GM18498 (cell line): ENCODE measurements at regions not wholly inside any gene's neighbourhood (a gene's known extent, or its start where the extent isn't known, plus 50 kb on each side); places are given as distances from the start of the nearest gene placed in this dataset.

Experiments used
- ATAC-seq: cut with Tn5 transposase; IDR thresholded peaks from one replicate; pipeline ENCODE4 v1.9.1; 2021; ENCODE audit warnings: mild to moderate bottlenecking, moderate library complexity; ENCODE audit not compliant: unreplicated experiment

DNA sequence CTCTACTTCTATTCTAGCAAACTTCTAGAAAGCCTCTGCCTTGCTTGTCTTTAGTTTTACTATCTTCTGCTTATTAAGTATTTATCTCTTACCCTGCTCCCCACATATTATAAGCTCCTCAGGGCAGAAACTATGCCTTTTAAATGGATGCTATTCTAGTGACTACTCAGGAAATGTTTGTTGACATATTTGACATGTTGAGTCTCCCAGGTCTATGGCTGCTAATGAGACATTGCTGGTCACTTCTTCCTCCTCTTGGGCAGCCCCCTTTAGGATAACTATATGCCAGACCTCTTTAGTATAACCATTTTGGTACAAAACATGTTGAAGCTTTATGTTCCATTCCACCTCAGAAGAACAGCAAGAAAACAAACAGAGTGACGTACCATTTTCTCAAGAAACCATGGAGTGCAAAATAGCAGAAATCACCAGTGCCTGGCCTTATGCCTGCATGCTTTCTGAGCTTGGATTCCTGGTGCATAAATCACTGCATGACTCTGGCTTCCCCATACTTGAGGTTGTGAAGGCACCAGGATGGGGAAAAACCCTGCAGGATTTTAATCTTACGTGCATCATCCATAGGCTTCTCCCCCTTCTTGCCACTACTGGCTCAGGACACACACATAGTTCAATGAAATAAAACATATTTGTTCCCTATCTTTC is 202.6 kb downstream of the TMX1 start:
- ATAC-seq, result no peak

DNA sequence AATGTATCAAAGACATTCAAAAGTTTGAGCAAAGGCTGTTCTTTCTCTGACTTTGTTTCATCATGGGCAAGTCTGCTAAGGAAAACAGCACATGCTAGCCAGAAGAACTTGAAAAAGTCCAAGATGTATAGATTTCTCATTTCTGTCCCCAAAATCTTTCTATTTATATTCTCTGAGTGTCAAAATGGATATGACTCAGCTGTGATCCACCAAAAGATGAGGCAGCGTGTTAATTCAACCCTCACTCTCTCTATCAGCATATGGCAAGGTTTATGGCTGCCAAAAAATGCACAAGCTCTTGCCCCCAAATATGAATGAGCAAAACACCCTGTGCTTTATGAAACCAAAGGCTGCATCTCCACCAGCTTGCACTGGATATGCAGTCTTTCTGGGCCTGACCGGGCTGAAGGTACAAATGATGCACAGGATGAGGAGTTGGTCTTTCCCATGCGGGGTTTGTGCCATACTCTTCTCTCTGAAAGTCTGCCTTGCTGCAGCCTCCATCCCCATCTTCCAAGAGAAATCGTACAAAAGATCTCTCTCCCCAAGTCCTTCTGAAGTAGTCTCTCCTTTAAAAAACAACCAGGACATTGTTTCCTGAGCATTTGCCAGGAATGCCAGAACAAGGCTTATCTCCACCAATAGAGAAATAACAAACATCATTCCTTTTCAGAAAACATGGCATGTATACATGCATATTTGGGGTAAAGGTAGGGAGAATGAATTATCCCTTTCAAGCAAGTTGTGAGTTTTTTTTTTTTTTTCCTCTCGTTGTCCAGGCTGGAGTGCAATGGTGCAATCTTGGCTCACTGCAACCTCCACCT is 203.4 kb downstream of the TMX1 start:
- no peak for ATAC-seq

GRCh38 chr14:51444353-51445000 is 204.4 kb downstream of the TMX1 start:
- no peak for ATAC-seq

- ATAC-seq, result no peak
Observed at GRCh38 chr14:51445001-51445390, 204.9 kb downstream of the TMX1 start.

DNA sequence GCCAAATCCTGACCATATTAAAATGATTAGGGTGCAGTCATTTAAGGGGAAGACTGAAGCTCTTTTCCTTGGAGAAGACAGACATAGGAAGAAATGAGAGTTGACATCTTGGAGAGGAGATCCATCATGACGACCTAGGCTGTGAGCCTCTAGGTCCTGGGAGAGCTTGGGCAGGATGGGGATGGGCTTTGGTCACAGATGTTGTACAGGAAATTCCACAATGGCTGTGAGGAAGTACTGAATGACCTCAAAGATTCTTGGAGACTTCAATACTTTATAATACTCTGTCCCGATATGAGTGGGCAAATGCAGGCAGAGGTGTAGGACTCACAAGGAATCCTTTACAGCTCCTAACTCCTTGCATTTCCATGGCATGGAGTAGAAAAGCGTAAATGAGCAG is 204.9 kb upstream of the FRMD6 start:
- no peak for ATAC-seq

GRCh38 chr14:51447411-51447810 is 204.3 kb upstream of the FRMD6 start:
- no peak for ATAC-seq

- ATAC-seq, result no peak
Observed at GRCh38 chr14:51448831-51449670, 202.7 kb upstream of the FRMD6 start.

GRCh38 chr14:51449681-51450080 is 202.0 kb upstream of the FRMD6 start:
- no peak for ATAC-seq

GRCh38 chr14:51451561-51451960 is 200.1 kb upstream of the FRMD6 start:
- ATAC-seq, result no peak

DNA sequence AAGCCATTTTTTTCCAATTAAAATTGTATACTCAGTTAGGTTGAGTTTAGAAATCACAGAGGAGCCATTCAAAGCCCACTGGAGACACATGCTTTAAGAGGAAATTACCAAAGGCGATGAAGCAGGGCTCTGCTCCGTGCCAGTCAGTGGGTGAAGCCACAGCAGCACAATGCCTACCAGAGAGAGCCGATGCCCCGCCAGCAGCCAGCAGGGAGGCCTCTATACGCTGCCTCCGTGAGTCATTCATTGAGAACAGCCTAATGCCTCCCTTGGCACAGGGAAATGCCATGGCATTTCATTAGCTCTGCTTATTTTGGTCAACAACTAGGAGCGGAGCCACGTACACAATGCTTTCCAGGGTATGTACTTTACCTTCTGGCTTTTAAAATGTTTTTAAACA is 197.8 kb upstream of the FRMD6 start:
- ATAC-seq, result no peak

DNA sequence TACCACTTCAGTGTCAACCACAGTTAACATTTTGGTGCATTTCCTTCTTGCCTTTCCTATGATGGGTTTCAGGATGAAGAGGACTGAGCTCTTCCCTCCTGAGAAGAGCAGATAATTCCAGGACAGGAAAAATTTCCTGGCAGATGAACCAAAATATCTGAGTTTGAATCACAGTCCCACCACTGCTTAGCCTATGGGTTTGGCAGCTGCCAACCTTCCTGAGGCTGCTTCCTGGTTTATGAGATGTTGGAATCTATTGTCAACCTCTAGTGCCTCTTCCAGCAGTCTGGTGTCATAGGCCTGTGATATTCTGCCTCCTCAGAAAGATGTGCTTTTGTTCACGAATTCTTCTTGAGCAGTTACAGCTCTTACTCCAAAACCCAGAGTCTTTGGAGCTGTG is 197.4 kb upstream of the FRMD6 start:
- no peak for ATAC-seq

DNA sequence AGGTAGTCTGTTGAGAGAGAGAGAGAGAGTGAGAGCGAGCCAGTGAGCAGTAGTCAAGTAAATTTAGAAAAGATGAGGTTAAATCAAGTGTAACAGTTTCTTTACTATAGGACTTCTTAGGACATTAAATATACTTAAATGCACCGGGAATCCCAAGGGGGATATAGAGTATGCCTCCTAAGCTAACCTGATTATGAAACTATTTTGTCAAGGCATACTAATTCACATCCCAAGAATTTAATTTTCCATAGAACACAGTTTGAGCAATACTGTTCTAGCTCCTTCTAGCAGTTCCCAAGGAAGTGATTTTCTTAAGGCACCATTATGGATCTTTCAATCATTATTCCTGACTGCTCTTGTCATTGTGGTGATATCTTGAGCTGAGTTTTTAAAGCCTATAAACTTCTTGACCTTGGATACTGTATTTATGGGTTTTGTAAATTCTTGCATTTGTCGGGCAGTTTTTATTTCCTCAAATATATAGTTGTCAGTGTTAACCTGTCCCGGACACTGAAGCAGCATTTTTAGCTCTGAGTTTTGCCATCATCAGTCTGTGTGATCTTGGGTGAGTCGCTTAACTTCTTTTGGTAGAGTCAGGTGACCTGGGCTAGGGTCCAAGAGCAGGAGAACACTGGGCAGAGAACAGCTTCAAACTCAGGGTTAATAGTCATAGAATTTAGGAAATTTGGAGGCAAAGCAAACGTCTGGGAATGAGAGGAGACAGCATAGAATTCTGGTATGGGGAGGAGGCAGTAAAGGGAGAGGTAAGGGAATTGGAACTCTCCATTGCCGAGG is 196.5 kb upstream of the FRMD6 start:
- ATAC-seq, result no peak

GRCh38 chr14:51457843-51458562 is 193.7 kb upstream of the FRMD6 start:
- no peak for ATAC-seq

GRCh38 chr14:51458563-51458955 is 193.2 kb upstream of the FRMD6 start:
- ATAC-seq, result no peak

GRCh38 chr14:51460011-51460410 is 191.7 kb upstream of the FRMD6 start:
- no peak for ATAC-seq

- no peak for ATAC-seq
Observed at GRCh38 chr14:51462182-51462581, 189.5 kb upstream of the FRMD6 start.

DNA sequence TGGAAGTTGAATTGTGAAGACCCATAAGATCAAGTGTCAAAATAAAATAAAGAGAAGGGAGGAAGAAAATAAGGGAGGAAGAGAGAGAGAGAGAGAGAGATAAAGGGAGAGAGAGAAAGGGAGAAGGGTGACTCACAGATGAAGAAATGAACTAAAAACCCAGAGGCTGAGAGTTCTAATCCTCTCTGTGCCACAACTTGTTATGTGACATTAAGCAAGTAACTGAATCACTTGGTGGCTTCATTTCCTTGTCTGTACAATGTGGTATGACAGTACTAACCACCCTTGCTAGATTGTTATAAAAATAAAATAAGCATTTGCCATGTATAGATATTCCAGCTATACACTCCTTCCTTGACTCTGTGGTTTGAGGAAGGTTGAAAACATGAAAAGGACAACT is 189.0 kb upstream of the FRMD6 start:
- no peak for ATAC-seq

GRCh38 chr14:51463461-51463860 is 188.2 kb upstream of the FRMD6 start:
- ATAC-seq, result no peak

- ATAC-seq, result no peak
Observed at GRCh38 chr14:51464411-51464810, 187.3 kb upstream of the FRMD6 start.

DNA sequence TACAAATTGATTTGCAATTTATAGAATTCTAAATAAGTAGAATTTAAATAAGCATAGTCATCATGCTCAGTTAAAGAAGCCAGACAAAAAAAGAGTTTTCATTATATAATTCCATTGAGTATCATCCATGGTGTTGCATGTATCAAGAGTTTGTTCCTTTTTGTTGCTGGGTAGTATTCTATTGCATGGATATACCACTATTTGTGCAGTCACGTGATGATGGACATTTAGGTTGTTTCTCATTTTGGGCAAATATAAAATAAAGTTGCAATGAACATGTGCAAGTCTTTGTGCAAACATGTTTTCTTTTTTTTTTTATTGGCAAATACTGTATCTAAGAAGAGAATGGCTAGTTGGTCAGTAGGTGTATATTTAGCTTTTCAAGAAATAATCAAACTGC is 186.2 kb upstream of the FRMD6 start:
- ATAC-seq, result no peak
